IPS-NIHi7 (cell line): ENCODE measurements at regions not wholly inside any gene's neighbourhood (a gene's known extent, or its start where the extent isn't known, plus 50 kb on each side); places are given as distances from the start of the nearest gene placed in this dataset.

Experiments
- DNase-seq: peaks from one replicate; pipeline ENCODE4 v3.0.0; 2012; ENCODE audit warnings: mixed read lengths; ENCODE audit errors: extremely low spot score

DNA sequence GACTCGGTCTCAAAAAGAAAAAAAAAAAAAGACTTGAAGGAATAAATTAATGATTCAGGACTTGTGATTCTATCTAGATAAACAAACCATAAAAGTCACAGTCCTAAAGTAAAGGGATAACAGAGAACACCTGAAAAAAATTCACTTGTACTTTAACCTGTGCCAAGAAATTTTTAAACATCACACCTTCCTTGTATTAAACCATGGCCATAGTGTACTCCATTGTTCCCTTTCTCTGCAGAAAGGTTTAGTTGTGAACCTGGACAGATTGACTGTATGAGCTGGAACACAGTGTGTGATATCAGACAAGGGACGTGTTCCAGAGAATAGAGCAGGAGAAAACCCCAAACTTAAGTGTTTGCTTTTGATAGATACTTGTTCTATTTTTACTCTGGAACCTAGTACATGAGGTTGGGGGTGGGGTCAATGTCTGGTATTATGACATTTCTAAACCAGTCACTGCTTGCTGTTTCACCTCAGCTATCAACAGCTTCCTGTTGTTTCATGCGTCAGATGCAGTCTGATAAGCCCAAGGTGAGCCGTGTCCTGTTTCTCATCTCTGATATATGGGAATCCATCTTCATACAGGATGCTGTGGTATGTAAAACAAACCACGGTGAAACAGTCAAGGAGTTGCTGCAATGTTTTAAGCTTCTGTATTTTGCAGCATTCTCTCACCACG is 62.5 kb upstream of the ITGA1 start:
- DNase-seq = no peak

DNA sequence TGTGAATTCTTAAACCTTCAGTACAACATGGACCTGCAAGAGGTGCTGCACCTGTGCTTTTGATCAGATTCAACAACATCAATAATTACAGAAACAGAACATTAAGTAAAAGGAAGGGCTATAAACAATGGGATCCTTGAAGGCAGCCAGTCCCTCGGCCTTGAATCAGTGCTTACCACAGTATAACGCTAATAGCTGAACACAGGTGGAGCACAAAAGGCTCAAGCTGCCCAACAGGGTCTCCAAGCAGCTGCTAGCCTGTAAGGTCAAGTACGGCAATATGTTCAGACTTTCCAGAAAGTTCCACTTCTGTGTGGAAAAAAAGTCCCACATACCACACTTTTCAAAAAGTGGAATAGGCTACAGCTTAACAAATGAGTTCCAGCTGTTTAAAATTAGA is 61.9 kb upstream of the ITGA1 start:
- DNase-seq = no peak

DNA sequence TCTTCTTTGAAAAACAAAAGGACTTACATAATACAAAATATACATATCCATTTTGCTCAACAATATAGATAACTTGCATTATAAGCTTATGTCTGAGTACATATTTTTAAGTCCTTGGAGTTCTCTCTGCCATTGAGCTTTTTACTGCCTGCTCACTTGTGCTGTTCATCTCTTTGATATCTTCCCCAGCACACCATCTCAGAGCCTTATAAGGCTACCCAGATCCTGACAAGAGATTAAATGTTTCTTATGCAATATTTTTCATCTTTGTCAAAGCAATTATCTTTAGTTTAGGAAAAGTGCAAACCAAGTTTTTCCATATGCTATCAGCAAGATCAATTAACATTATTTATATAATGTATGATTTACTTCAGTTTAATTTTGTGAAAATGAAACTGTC is 60.7 kb upstream of the ITGA1 start:
- no peak for DNase-seq

DNA sequence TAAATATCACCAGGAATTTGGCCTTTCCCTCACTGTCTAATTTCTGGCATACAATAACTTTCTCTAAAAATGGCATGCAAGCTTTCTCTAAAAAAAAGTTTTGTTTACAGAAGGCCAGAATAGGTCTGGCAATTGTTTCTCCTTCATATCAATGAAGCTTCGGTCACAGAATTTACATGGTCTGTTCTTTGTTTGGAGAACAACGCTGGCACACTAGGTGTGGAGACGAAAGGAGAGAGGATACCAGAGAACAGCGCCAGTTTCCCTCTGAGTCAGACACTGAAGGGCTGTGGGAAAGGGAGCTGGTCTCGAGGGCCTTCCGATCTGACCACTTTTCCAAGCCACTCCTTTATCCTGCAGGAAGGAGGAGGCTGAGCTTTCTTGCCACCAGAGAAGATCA is 60.1 kb upstream of the ITGA1 start:
- peak; percentile 21 for DNase-seq

DNA sequence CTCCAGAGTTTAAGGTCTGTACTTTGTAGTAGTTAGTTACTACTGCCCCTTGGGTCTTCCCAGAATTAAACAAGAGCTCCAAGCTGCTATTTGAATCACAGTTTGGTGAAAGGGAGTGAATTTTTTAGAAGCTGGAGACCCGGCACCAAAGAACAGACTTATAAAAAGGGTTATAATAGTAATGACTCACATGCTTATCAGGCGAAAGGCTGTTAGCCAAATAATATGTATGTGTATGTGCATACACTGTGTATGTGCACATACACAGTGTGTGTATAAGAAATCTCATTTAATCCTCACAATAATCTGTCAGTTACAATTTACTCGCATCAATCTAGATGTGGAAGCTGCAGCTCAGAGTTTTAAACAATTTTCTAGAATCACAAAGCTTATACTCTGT is 59.5 kb upstream of the ITGA1 start:
- no peak for DNase-seq

DNA sequence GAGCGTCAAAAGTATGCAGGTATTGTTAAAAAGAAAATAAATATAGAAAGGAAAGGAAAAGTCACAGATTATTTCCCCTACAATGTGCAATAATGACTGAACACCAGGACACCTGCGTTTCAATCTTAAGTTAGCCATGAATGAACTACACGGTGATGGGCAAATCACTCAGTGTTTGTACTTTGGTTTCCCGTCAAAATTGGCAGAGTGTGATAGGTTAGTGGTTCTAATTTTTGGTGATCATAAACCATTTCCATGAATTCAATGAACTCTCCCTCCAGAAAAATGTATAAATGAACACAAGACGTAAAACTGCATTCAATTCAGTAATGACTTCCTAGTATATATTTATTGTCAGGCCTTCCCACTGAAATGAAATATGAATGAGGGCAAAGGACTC is 59.0 kb upstream of the ITGA1 start:
- DNase-seq = no peak

DNA sequence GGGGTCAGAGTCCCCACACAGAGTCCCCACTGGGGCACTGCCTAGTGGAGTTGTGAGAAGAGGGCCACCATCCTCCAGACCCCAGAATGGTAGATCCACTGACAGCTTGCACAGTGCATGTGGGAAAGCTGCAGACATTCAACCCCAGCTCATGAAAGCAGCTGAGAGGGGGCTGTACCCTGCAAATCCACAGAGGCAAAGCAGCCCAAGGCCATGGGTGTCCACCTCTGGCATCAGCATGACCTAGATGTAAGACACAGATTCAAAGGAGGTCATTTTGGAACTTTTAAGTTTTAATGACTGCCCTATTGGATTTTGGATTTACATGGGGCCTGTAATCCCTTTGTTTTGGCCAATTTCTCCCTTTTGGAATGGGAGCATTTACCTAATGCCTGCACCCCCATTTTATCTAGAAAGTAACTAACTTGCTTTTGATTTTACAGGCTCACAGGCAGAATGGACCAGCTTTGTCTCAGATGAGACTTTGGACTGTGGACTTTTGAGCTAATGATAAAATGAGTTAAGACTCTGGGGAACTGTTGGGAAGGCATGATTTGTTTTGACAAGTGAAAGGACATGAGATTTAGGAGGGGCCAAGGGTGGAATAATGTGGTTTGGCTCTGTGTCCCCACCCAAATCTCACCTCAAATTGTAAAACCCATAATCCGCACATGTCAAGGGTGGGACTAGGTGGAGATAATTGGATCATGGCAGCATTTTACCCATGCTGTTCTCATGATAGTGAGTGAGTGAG is 56.3 kb upstream of the ITGA1 start:
- DNase-seq = no peak

DNA sequence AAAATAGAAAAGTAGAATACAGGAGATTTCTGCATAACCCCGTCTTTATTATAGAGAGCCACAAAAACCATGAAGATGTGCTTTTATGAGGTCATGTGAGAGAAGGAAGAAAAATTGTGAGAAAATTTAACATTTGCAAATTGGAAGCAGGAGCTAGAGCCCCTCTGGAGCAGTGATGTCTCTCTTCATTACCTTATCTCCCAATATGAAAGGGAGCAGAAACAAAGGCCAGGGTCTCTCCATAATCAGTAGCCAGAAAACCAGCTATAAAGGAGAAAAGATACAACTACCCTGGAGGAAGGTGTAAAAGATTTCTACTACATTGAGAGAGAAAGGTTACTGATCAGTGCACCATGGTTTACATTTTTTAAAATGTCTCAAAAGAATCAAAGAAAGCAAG is 53.2 kb upstream of the ITGA1 start:
- DNase-seq = no peak

DNA sequence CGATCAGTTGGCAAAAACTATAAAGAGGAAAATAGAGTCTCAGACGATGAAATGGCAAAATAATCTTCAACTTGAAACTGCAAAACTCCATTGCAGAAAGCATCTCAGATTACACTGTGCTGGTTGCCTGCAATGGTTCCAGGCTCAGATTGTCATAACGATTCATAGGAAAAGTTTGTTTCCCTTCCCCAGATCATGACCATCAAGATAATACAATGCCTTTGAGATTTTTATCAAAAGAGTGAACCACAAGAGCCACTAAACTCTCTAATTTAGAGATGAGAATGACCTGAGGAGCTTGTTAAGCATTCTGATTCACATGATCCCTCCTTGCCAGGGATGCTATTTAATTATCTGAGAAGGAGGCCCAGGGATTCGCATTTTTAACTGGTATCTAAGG is 52.6 kb upstream of the ITGA1 start:
- DNase-seq = no peak
